Adrenal gland (tissue), 5 donors: ENCODE measurements at regions not wholly inside any gene's neighbourhood (a gene's known extent, or its start where the extent isn't known, plus 50 kb on each side); places are given as distances from the start of the nearest gene placed in this dataset.

ENCODE experiments used
- POLR2A ChIP-seq, 2 donors: fragments of 450-650 bp; IDR thresholded peaks; one replicate each; pipeline ENCODE4 v1.6.1; 2017; ENCODE audit warnings: antibody characterized with exemption in 2 of 2, mild to moderate bottlenecking in 2 of 2, moderate library complexity in 1 of 2
- TF ChIP-seq, protein P1 (sequence below), 6 experiments: fragments of 450-650 bp in 4 of 6; fragments of 200-600 bp in 2 of 6; sonication (generic) in 1 of 6; IDR thresholded peaks; 1 replicate in 5 of 6; 2 replicates in 1 of 6; pipeline versions ENCODE4 v1.5.1 to v1.8.0; 2016 to 2021; ENCODE audit warnings: antibody characterized with exemption in 6 of 6, mild to moderate bottlenecking in 2 of 6, moderate library complexity in 1 of 6
- donor health status: DM: no; HTN: no; CAD: no.

- TF ChIP-seq, protein P1, sequence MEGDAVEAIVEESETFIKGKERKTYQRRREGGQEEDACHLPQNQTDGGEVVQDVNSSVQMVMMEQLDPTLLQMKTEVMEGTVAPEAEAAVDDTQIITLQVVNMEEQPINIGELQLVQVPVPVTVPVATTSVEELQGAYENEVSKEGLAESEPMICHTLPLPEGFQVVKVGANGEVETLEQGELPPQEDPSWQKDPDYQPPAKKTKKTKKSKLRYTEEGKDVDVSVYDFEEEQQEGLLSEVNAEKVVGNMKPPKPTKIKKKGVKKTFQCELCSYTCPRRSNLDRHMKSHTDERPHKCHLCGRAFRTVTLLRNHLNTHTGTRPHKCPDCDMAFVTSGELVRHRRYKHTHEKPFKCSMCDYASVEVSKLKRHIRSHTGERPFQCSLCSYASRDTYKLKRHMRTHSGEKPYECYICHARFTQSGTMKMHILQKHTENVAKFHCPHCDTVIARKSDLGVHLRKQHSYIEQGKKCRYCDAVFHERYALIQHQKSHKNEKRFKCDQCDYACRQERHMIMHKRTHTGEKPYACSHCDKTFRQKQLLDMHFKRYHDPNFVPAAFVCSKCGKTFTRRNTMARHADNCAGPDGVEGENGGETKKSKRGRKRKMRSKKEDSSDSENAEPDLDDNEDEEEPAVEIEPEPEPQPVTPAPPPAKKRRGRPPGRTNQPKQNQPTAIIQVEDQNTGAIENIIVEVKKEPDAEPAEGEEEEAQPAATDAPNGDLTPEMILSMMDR (IDR thresholded peaks at IDR 0.05), result no peak
- no peak for TF ChIP-seq POLR2A (IDR thresholded peaks at IDR 0.05)
Observed at GRCh38 chr14:38930898-38931297, 172.1 kb downstream of the SEC23A start.
